Pancreas (tissue), 10 donors: ENCODE measurements at regions not wholly inside any gene's neighbourhood (a gene's known extent, or its start where the extent isn't known, plus 50 kb on each side); places are given as distances from the start of the nearest gene placed in this dataset.

Experiments
- ATAC-seq, 4 donors: fragments of 200-7000 bp; cut with Tn5 transposase; one replicate each; pipeline versions ENCODE4 v1.8.0 to v1.9.1; 2020; ENCODE audit warnings: mild to moderate bottlenecking in 4 of 4, moderate library complexity in 4 of 4
- DNase-seq, 6 donors: peaks; one replicate each; pipeline ENCODE4 v3.0.0-alpha.2; 2020
- FAIRE-seq: peaks from 2 replicates; lab custom pipeline; 2012; peaks lifted over from hg19 to GRCh38; lab: Jason Lieb, UNC
- H3K27ac ChIP-seq, 4 donors: fragments of 200-600 bp; sonication (generic); 1 replicate in 3 of 4; 2 replicates in 1 of 4; pipeline versions ENCODE4 v1.5.0 to v1.8.0; 2020
- H3K27me3 ChIP-seq, 4 donors: fragments of 200-600 bp; one replicate each; pipeline ENCODE4 v1.8.0; 2021
- H3K36me3 ChIP-seq, 3 donors: fragments of 200-600 bp; sonication (generic) in 1 of 3; one replicate each; pipeline versions ENCODE4 v1.5.0 to v1.8.0; 2020 to 2021
- H3K4me1 ChIP-seq, 3 donors: fragments of 200-600 bp; one replicate each; pipeline ENCODE4 v1.8.0; 2021
- H3K4me3 ChIP-seq, 4 donors: fragments of 200-600 bp; sonication (generic) in 2 of 4; one replicate each; pipeline versions ENCODE4 v1.5.0 to v1.8.0; 2020 to 2021
- H3K9me3 ChIP-seq, 4 donors: fragments of 200-600 bp; one replicate each; pipeline ENCODE4 v1.8.0; 2021
- WGBS, 2 donors: extraction: QIAGEN DNeasy Blood & Tissue Kit; methylation state at CpG; one replicate each; pipeline ENCODE4 v1.1.7; 2013; 5-methylcytosine and 5-hydroxymethylcytosine counted together
- intact Hi-C, 3 donors: fragments of 100-400 bp; cut with DNase I; formaldehyde crosslinking; loops; one replicate each; pipeline versions ENCODE4 v1.11.1 to v1.14.2; 2022
- TF ChIP-seq, protein P1 (sequence below), 4 donors: fragments of 200-600 bp; sonication (generic) in 3 of 4; IDR thresholded peaks; one replicate each; pipeline versions ENCODE4 v1.5.0 to v1.8.0; 2021; ENCODE audit warnings: antibody characterized with exemption in 4 of 4
- donor health status: healthy with polysubstance abuse.
- donor health status: DM: no; HTN: no; CAD: no; lungs with moderate emphysema.
- donor health status: DM: no; HTN: no; CAD: no.
- donor health status: control.
- donor health status: control.
- donor health status: Bipolar disorder and iron deficiency.
- donor health status: DM: yes; HTN: yes; CAD: no.
- donor health status: DM: no; HTN: no; CAD: no.
- donor health status: DM: no; HTN: no; CAD: no.
- donor health status: DM: yes; HTN: yes; CAD: no.

GRCh38 chr1:87707411-87707810 is 378.7 kb downstream of the LMO4 start:
- ATAC-seq: no peak
- WGBS, 2 donors: 85 to 89% methylated on average over 7 of the region's 7 CpGs
- Histone ChIP-seq H3K27ac (no peak overlapping the region), H3K36me3 (no peaks in the 10 kb centered on the region), H3K27me3 (no peaks in the 10 kb centered on the region), H3K4me3 (no peak overlapping the region), H3K9me3 (no peaks in the 10 kb centered on the region), H3K4me1 (no peaks in the 10 kb centered on the region)
- no peak for DNase-seq
- TF ChIP-seq, protein P1, sequence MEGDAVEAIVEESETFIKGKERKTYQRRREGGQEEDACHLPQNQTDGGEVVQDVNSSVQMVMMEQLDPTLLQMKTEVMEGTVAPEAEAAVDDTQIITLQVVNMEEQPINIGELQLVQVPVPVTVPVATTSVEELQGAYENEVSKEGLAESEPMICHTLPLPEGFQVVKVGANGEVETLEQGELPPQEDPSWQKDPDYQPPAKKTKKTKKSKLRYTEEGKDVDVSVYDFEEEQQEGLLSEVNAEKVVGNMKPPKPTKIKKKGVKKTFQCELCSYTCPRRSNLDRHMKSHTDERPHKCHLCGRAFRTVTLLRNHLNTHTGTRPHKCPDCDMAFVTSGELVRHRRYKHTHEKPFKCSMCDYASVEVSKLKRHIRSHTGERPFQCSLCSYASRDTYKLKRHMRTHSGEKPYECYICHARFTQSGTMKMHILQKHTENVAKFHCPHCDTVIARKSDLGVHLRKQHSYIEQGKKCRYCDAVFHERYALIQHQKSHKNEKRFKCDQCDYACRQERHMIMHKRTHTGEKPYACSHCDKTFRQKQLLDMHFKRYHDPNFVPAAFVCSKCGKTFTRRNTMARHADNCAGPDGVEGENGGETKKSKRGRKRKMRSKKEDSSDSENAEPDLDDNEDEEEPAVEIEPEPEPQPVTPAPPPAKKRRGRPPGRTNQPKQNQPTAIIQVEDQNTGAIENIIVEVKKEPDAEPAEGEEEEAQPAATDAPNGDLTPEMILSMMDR (IDR thresholded peaks at IDR 0.05): no peak
- FAIRE-seq: no peak
- intact Hi-C loops: no loop called here

DNA sequence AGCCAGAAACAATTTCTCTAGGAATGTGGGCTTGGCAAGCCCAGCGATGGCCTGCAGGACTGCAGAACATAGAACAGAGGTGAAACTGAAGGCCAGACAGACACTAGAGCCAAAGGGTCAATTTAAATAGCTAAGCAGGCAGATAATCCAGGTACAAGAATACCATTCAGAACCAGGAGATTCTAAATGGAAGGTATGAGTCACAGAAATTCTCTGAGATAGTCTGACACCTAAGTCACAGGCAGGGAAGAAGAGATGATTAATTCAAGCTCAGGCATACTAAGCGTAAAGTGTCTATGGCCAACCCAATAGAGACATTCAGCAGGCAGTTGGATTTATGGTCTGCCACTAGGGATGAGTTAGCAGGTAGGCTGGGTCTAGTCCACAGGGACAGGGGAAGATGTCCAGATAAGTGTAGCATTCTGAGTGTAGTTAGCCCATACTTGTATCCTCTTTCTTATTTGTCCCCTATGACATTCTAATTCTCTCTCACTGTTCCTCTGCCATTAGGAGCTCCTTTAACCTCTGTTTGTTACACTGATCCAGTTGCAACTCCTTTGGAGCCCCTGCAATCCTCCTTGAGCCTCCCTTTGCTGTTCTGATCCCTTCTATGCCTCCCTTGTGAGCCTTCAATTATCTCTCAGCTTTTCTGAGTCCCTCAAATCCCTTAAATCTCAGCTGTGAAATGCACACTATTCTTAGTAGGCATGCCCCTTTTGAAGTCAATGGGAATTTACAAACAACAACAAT is 383.8 kb downstream of the LMO4 start:
- ATAC-seq (peak in 1 of 4 donors; percentile 25), FAIRE-seq (no peak)
- WGBS, 2 donors: 75 to 76% methylated on average over 2 of the region's 2 CpGs

GRCh38 chr1:87714278-87714677 is 385.6 kb downstream of the LMO4 start:
- WGBS, 2 donors: 94 to 97% methylated on average over 2 of the region's 2 CpGs
- no peak overlapping the region for H3K4me3 ChIP-seq
- FAIRE-seq (no peak), ATAC-seq (no peak), DNase-seq (no peak)
- no peaks in the 10 kb centered on the region for H3K27me3 ChIP-seq
- H3K9me3 ChIP-seq: no peaks in the 10 kb centered on the region
- no peak overlapping the region for H3K27ac ChIP-seq
- TF ChIP-seq, protein P1 (IDR thresholded peaks at IDR 0.05): no peak
- intact Hi-C loops: no loop called here
- no peaks in the 10 kb centered on the region for H3K36me3 ChIP-seq
- no peaks in the 10 kb centered on the region for H3K4me1 ChIP-seq

More for the DNA sequence above, 383.8 kb downstream of the LMO4 start:
- no peak for DNase-seq
- TF ChIP-seq, protein P1 (IDR thresholded peaks at IDR 0.05): no peak
- Histone ChIP-seq H3K36me3 (no peaks in the 10 kb centered on the region), H3K27me3 (no peaks in the 10 kb centered on the region), H3K4me3 (no peak overlapping the region), H3K4me1 (no peaks in the 10 kb centered on the region), H3K9me3 (no peaks in the 10 kb centered on the region), H3K27ac (no peak overlapping the region)
- intact Hi-C loops: no loop called here

GRCh38 chr1:87715052-87715451 is 386.4 kb downstream of the LMO4 start:
- 82 to 87% methylated on average over 3 of the region's 3 CpGs for WGBS, 2 donors
- H3K27me3 ChIP-seq: no peaks in the 10 kb centered on the region
- DNase-seq: no peak
- FAIRE-seq: no peak
- intact Hi-C loops: no loop called here
- H3K9me3 ChIP-seq: no peaks in the 10 kb centered on the region
- ATAC-seq: no peak
- no peaks in the 10 kb centered on the region for H3K36me3 ChIP-seq
- no peak overlapping the region for H3K4me3 ChIP-seq
- TF ChIP-seq, protein P1 (IDR thresholded peaks at IDR 0.05): no peak
- no peak overlapping the region for H3K27ac ChIP-seq
- no peaks in the 10 kb centered on the region for H3K4me1 ChIP-seq

DNA sequence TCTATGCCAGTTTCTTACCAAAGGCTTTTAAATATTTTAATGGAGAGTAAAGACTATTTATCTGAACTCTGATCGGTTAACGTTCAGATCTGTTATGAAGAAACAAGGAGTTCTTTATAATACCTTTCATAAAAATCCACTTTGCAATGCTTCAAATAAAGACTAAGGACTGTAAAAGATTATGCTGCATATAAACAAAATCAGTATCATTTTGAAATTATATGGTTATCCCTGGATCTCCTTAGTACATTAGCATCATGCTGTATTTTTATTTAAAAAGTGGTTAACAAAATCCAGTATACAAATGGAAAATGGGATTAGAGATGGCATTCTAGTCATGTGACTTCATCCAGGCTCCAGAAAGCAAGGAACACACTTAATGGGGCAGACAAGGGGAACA is 386.8 kb downstream of the LMO4 start:
- Histone ChIP-seq H3K27ac (no peak overlapping the region), H3K4me3 (no peak overlapping the region), H3K9me3 (no peaks in the 10 kb centered on the region), H3K4me1 (no peaks in the 10 kb centered on the region), H3K27me3 (no peaks in the 10 kb centered on the region), H3K36me3 (no peaks in the 10 kb centered on the region)
- TF ChIP-seq, protein P1 (IDR thresholded peaks at IDR 0.05): no peak
- intact Hi-C loops: no loop called here
- ATAC-seq: no peak
- 38 to 47% methylated on average over 2 of the region's 2 CpGs for WGBS, 2 donors
- FAIRE-seq: no peak
- DNase-seq: no peak
